GM19395 (cell line): ENCODE measurements at regions not wholly inside any gene's neighbourhood (a gene's known extent, or its start where the extent isn't known, plus 50 kb on each side); places are given as distances from the start of the nearest gene placed in this dataset.

ENCODE experiments used
- ATAC-seq: cut with Tn5 transposase; IDR thresholded peaks from one replicate; pipeline ENCODE4 v1.9.1; 2021; ENCODE audit warnings: mild to moderate bottlenecking, moderate library complexity; ENCODE audit not compliant: unreplicated experiment

GRCh38 chr2:234134496-234134895 is 84.0 kb downstream of the SPP2 start:
- no peak for ATAC-seq

DNA sequence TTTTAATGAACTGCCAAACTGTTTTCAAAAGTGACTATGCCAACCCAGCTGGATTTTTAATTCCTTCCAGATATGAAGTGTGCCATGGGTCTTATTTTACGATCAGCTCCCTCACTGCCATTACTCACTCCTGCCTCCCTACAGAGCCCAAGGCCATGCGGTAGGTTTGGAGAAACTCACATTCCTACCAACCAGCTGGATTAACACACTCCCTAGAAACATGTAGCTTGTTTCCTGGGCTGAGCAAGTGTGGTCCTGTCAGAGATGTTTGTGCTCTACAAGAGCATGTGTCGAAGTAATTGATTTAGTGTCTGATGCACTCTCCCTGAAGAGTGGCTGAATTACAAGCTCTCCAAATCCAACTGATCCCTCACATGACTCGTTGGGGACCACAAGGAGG is 82.5 kb downstream of the SPP2 start:
- ATAC-seq = no peak

DNA sequence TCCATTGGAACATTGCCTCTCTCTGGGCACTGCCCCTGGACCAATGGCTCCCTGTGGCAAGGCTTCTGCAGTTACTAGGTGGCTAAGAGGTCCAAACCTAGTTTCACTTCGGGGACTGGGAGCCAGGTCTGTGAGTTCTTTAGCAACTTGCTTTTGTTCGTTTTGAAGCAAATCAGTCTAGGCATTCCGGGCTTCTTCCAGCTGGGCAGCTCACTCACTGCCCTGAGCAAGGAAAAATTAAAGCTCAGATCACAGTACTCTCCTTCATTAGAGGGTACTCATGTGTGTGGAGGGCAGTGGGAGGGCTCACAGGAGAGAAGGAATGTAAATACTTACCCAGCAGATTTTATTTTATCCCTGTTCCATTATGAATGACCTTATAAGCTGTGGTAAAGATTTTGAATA is 80.3 kb downstream of the SPP2 start:
- ATAC-seq = no peak

GRCh38 chr2:234128606-234129005 is 78.1 kb downstream of the SPP2 start:
- ATAC-seq = no peak
